HG03139 (cell line): ENCODE measurements at regions not wholly inside any gene's neighbourhood (a gene's known extent, or its start where the extent isn't known, plus 50 kb on each side); places are given as distances from the start of the nearest gene placed in this dataset.
A peak's percentile ranks its signal among the peaks of the same experiment; 100 is the strongest.

Experiments
- ATAC-seq: cut with Tn5 transposase; IDR thresholded peaks from one replicate; pipeline ENCODE4 v1.9.1; 2021; ENCODE audit not compliant: unreplicated experiment

- ATAC-seq: no peak
These were observed 218.8 kb upstream of the MAP3K7 start for GRCh38 chr6:90805619-90806155.

GRCh38 chr6:90803956-90804355, 217.1 kb upstream of the MAP3K7 start:
- no peak for ATAC-seq

- no peak for ATAC-seq
These were observed 208.2 kb upstream of the MAP3K7 start for GRCh38 chr6:90795078-90795477.

- ATAC-seq: no peak
These were observed 206.9 kb upstream of the MAP3K7 start for GRCh38 chr6:90793771-90794170.

- no peak for ATAC-seq
These were observed 203.8 kb upstream of the MAP3K7 start for GRCh38 chr6:90790696-90791095.

- ATAC-seq: no peak
These were observed 203.2 kb upstream of the MAP3K7 start for GRCh38 chr6:90790058-90790457.

- ATAC-seq: no peak
These were observed 201.9 kb upstream of the MAP3K7 start for GRCh38 chr6:90788781-90789180.

- no peak for ATAC-seq
These were observed 200.6 kb upstream of the MAP3K7 start for GRCh38 chr6:90787446-90787845.

GRCh38 chr6:90780778-90781177, 193.9 kb upstream of the MAP3K7 start:
- no peak for ATAC-seq

- ATAC-seq: no peak
These were observed 193.3 kb upstream of the MAP3K7 start for GRCh38 chr6:90780141-90780540.

GRCh38 chr6:90778417-90779203, 191.7 kb upstream of the MAP3K7 start:
- ATAC-seq: no peak

GRCh38 chr6:90770778-90771177, 183.9 kb upstream of the MAP3K7 start:
- ATAC-seq: no peak

- ATAC-seq: no peak
These were observed 179.0 kb upstream of the MAP3K7 start for GRCh38 chr6:90765895-90766294.

GRCh38 chr6:90765491-90765890, 178.6 kb upstream of the MAP3K7 start:
- no peak for ATAC-seq

GRCh38 chr6:90764001-90764400, 177.1 kb upstream of the MAP3K7 start:
- ATAC-seq: no peak

GRCh38 chr6:90759664-90760063, 172.8 kb upstream of the MAP3K7 start:
- no peak for ATAC-seq

- no peak for ATAC-seq
These were observed 171.9 kb upstream of the MAP3K7 start for GRCh38 chr6:90758741-90759140.

GRCh38 chr6:90753820-90754643, 167.2 kb upstream of the MAP3K7 start:
- no peak for ATAC-seq

GRCh38 chr6:90739802-90740201, 152.9 kb upstream of the MAP3K7 start:
- ATAC-seq: no peak

- ATAC-seq: no peak
These were observed 152.5 kb upstream of the MAP3K7 start for GRCh38 chr6:90739339-90739738.

- ATAC-seq: peak; percentile 85
These were observed 143.3 kb upstream of the MAP3K7 start for GRCh38 chr6:90730151-90730673.

GRCh38 chr6:90729057-90729456, 142.2 kb upstream of the MAP3K7 start:
- ATAC-seq: no peak
